ENCODE measurements at regions not wholly inside any gene's neighbourhood (a gene's known extent, or its start where the extent isn't known, plus 50 kb on each side); places are given as distances from the start of the nearest gene placed in this dataset.

DNA sequence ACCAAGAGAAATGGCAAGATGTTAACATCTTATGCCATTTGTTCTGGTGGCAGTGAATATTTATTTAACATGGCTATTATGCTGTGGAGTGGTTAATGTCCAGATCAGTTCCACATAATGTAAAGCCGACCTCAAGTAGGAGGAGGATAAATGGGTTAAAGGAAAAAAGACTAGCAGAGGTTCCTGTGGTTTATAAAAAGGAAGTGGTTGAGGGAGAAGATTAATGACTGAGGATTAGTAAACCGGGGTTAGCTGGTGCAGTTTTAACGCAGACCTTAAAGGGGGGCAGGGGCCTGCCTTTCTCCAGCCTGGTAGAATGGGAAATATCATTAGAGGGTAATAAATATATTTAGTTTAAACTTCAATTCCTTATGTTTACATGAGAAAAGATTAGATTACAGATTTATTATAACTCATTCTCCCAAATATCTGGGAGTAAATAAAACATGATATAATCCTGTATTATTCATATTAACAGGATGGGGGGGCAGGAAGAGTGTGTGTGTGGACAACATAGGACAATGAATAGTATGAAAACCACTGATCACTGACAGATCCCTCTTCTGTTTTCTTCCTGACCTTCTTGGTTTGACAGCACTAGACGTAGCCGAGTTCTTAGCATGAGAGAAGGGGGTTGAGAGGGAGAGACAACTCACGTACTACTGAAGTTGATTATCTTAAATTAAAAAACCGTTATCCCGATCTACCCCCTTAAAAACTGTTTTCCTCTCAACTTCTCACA is 124.1 kb upstream of the LIMCH1 start:
- Histone ChIP-seq H3K9ac (ENCODE audit: insufficient read depth in 1 of 2, low read length in 2 of 2) (no peak overlapping the region), H3K27ac (ENCODE audit: low read depth in 1 of 2, low read length in 1 of 2) (no peak overlapping the region), H3K4me3 (no peak overlapping the region), H3K4me1 (ENCODE audit: control insufficient read depth in 5 of 5, insufficient read depth in 5 of 5, low read length in 5 of 5) (peaks cover 7 to 56% (median 15%) of the 10 kb centered on the region in 5 donors), H3K9me3 (ENCODE audit: control insufficient read depth in 4 of 4, insufficient read depth in 3 of 4, low read length in 3 of 4) (no peaks in the 10 kb centered on the region), H3K27me3 (ENCODE audit: control insufficient read depth in 3 of 3, insufficient read depth in 3 of 3, low read length in 2 of 3) (no peaks in the 10 kb centered on the region), H3K36me3 (ENCODE audit: control insufficient read depth in 4 of 4, insufficient read depth in 4 of 4, low read length in 4 of 4) (no peaks in the 10 kb centered on the region)
- 31 to 44% methylated on average over 8 of the region's 8 CpGs for WGBS, 2 donors
- peak in 2 of 3 donors; percentile 52 to 58 for DNase-seq
- no peak for TF ChIP-seq CTCF (IDR thresholded peaks at IDR 0.05; ENCODE audit: control extremely low read depth, extremely low read depth)
- no peak for ATAC-seq (ENCODE audit: insufficient read depth, low FRiP score)

GRCh38 chr4:41414412-41414779 is 123.6 kb upstream of the LIMCH1 start:
- Histone ChIP-seq H3K36me3 (ENCODE audit: control insufficient read depth in 4 of 4, insufficient read depth in 4 of 4, low read length in 4 of 4) (no peaks in the 10 kb centered on the region), H3K9ac (ENCODE audit: insufficient read depth in 1 of 2, low read length in 2 of 2) (no peak overlapping the region), H3K27ac (ENCODE audit: low read depth in 1 of 2, low read length in 1 of 2) (no peak overlapping the region), H3K9me3 (ENCODE audit: control insufficient read depth in 4 of 4, insufficient read depth in 3 of 4, low read length in 3 of 4) (no peaks in the 10 kb centered on the region), H3K27me3 (ENCODE audit: control insufficient read depth in 3 of 3, insufficient read depth in 3 of 3, low read length in 2 of 3) (no peaks in the 10 kb centered on the region), H3K4me1 (ENCODE audit: control insufficient read depth in 5 of 5, insufficient read depth in 5 of 5, low read length in 5 of 5) (peaks cover 7 to 52% (median 15%) of the 10 kb centered on the region in 5 donors), H3K4me3 (no peak overlapping the region)
- TF ChIP-seq CTCF (IDR thresholded peaks at IDR 0.05; ENCODE audit: control extremely low read depth, extremely low read depth): no peak
- DNase-seq (no peak), ATAC-seq (ENCODE audit: insufficient read depth, low FRiP score) (no peak)
- 61 to 66% methylated on average over 7 of the region's 7 CpGs for WGBS, 2 donors

GRCh38 chr4:41418444-41418843 is 119.5 kb upstream of the LIMCH1 start:
- Histone ChIP-seq H3K4me3 (no peak overlapping the region), H3K4me1 (ENCODE audit: control insufficient read depth in 5 of 5, insufficient read depth in 5 of 5, low read length in 5 of 5) (peaks cover 6 to 27% (median 14%) of the 10 kb centered on the region in 5 donors), H3K36me3 (ENCODE audit: control insufficient read depth in 4 of 4, insufficient read depth in 4 of 4, low read length in 4 of 4) (no peaks in the 10 kb centered on the region), H3K27ac (ENCODE audit: low read depth in 1 of 2, low read length in 1 of 2) (peak overlapping the region; percentile 63 to 86), H3K9ac (ENCODE audit: insufficient read depth in 1 of 2, low read length in 2 of 2) (no peak overlapping the region), H3K9me3 (ENCODE audit: control insufficient read depth in 4 of 4, insufficient read depth in 3 of 4, low read length in 3 of 4) (no peaks in the 10 kb centered on the region), H3K27me3 (ENCODE audit: control insufficient read depth in 3 of 3, insufficient read depth in 3 of 3, low read length in 2 of 3) (no peaks in the 10 kb centered on the region)
- no peak for ATAC-seq (ENCODE audit: insufficient read depth, low FRiP score)
- no peak for TF ChIP-seq CTCF (IDR thresholded peaks at IDR 0.05; ENCODE audit: control extremely low read depth, extremely low read depth)
- 64 to 74% methylated on average over 8 of the region's 8 CpGs for WGBS, 2 donors
- DNase-seq: peak in 2 of 3 donors; percentile 45 to 72

DNA sequence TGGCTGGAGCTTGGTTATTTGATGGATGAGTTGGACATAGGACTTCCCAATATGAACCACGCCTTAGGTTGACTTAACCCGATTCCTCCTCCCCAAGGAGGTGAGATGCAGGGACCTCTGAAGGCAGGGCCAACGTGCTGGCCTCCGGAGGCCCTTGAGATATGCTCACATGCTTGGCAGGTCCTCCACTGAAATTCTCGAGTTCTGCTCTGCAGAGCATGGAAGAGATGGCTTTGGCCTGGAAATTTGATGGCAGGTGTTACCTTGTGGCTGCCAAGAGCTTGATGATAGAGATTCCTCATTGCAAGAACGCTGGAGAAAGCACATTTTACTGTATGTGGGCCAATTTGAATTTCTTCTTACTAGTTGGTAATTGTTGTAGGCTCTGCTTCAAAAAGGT is 117.4 kb upstream of the LIMCH1 start:
- no peaks in the 10 kb centered on the region for H3K9me3 ChIP-seq (ENCODE audit: control insufficient read depth in 4 of 4, insufficient read depth in 3 of 4, low read length in 3 of 4)
- WGBS, 2 donors: 75 to 85% methylated on average over 6 of the region's 6 CpGs
- no peak for ATAC-seq (ENCODE audit: insufficient read depth, low FRiP score)

More for the DNA sequence above, 117.4 kb upstream of the LIMCH1 start:
- peaks cover 5 to 37% (median 18%) of the 10 kb centered on the region in 5 donors for H3K4me1 ChIP-seq (ENCODE audit: control insufficient read depth in 5 of 5, insufficient read depth in 5 of 5, low read length in 5 of 5)
- no peaks in the 10 kb centered on the region for H3K27me3 ChIP-seq (ENCODE audit: control insufficient read depth in 3 of 3, insufficient read depth in 3 of 3, low read length in 2 of 3)
- no peak for DNase-seq
- no peaks in the 10 kb centered on the region for H3K36me3 ChIP-seq (ENCODE audit: control insufficient read depth in 4 of 4, insufficient read depth in 4 of 4, low read length in 4 of 4)
- no peak for TF ChIP-seq CTCF (IDR thresholded peaks at IDR 0.05; ENCODE audit: control extremely low read depth, extremely low read depth)
- no peak overlapping the region for H3K9ac ChIP-seq (ENCODE audit: insufficient read depth in 1 of 2, low read length in 2 of 2)
- no peak overlapping the region for H3K4me3 ChIP-seq
- H3K27ac ChIP-seq (ENCODE audit: low read depth in 1 of 2, low read length in 1 of 2): no peak overlapping the region
